ENCODE measurements at regions not wholly inside any gene's neighbourhood (a gene's known extent, or its start where the extent isn't known, plus 50 kb on each side); places are given as distances from the start of the nearest gene placed in this dataset.
A peak's percentile ranks its signal among the peaks of the same experiment; 100 is the strongest.

- FAIRE-seq (no peak), DNase-seq (ENCODE audit: low read depth) (no peak)
- no peaks in the 10 kb centered on the region for H3K36me3 ChIP-seq (ENCODE audit: control insufficient read depth, insufficient read depth, low read length)
- TF ChIP-seq, protein P1, sequence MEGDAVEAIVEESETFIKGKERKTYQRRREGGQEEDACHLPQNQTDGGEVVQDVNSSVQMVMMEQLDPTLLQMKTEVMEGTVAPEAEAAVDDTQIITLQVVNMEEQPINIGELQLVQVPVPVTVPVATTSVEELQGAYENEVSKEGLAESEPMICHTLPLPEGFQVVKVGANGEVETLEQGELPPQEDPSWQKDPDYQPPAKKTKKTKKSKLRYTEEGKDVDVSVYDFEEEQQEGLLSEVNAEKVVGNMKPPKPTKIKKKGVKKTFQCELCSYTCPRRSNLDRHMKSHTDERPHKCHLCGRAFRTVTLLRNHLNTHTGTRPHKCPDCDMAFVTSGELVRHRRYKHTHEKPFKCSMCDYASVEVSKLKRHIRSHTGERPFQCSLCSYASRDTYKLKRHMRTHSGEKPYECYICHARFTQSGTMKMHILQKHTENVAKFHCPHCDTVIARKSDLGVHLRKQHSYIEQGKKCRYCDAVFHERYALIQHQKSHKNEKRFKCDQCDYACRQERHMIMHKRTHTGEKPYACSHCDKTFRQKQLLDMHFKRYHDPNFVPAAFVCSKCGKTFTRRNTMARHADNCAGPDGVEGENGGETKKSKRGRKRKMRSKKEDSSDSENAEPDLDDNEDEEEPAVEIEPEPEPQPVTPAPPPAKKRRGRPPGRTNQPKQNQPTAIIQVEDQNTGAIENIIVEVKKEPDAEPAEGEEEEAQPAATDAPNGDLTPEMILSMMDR (IDR thresholded peaks at IDR 0.05; ENCODE audit: insufficient read depth, low read length, severe bottlenecking), result no peak
- H3K4me3 ChIP-seq (ENCODE audit: low read depth, low read length), result no peak overlapping the region
- no peaks in the 10 kb centered on the region for H3K27me3 ChIP-seq (ENCODE audit: control insufficient read depth, insufficient read depth, low read length)
Observed at GRCh38 chr15:87420017-87420416, 836.5 kb downstream of the NTRK3 start.

- DNase-seq (ENCODE audit: low read depth) (no peak), FAIRE-seq (no peak)
- no peak overlapping the region for H3K4me3 ChIP-seq (ENCODE audit: low read depth, low read length)
- TF ChIP-seq, protein P1 (IDR thresholded peaks at IDR 0.05; ENCODE audit: insufficient read depth, low read length, severe bottlenecking), result no peak
- H3K27me3 ChIP-seq (ENCODE audit: control insufficient read depth, insufficient read depth, low read length), result no peaks in the 10 kb centered on the region
- no peaks in the 10 kb centered on the region for H3K36me3 ChIP-seq (ENCODE audit: control insufficient read depth, insufficient read depth, low read length)
Observed at GRCh38 chr15:87419344-87419743, 837.2 kb downstream of the NTRK3 start.

GRCh38 chr15:87416591-87417257 is 839.8 kb downstream of the NTRK3 start:
- Histone ChIP-seq H3K36me3 (ENCODE audit: control insufficient read depth, insufficient read depth, low read length) (no peaks in the 10 kb centered on the region), H3K4me3 (ENCODE audit: low read depth, low read length) (no peak overlapping the region), H3K27me3 (ENCODE audit: control insufficient read depth, insufficient read depth, low read length) (no peaks in the 10 kb centered on the region)
- TF ChIP-seq, protein P1 (IDR thresholded peaks at IDR 0.05; ENCODE audit: insufficient read depth, low read length, severe bottlenecking), result no peak
- FAIRE-seq (no peak), DNase-seq (ENCODE audit: low read depth) (peak; percentile 10)

DNA sequence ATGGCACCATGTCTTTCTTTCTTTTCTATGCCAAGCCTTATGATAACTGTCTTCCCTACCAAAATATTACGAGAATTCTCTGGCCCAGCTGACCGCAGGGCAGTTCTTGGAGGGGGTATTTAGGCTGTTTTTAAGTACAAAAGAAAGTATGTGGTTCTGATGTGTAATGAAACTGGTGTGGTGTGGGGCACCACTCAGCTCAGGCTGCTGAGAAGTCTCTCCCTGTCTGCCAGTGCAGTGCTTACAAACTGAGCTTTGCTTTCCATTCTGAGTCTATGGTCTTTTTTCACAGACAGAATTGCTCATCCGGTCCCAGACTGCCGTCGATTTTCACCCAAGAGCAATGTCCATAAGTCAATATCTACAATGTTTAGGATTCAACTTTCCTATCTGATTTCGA is 847.6 kb downstream of the NTRK3 start:
- H3K36me3 ChIP-seq (ENCODE audit: control insufficient read depth, insufficient read depth, low read length), result no peaks in the 10 kb centered on the region
- no peaks in the 10 kb centered on the region for H3K27me3 ChIP-seq (ENCODE audit: control insufficient read depth, insufficient read depth, low read length)
- DNase-seq (ENCODE audit: low read depth) (no peak), FAIRE-seq (no peak)
- TF ChIP-seq, protein P1 (IDR thresholded peaks at IDR 0.05; ENCODE audit: insufficient read depth, low read length, severe bottlenecking), result no peak
- no peak overlapping the region for H3K4me3 ChIP-seq (ENCODE audit: low read depth, low read length)

DNA sequence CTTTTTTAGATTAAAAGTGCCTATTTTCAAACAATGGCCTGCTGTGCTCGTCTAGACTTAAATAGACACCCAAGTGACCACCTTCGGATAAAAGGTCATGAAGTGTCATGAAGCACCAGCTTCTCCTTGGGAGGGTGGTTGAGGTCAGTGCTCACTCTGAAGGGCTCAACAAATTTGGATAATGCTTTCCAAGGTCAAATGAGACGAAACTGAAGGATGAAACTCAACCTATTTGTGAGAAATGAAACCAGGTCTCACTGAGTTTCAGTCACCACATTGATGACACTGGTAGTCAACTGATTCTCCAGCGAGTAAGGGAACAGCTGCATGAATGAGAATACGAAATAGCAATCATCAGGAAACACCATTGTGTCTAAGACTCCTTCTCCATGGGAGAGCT is 852.6 kb downstream of the NTRK3 start:
- TF ChIP-seq, protein P1 (IDR thresholded peaks at IDR 0.05; ENCODE audit: insufficient read depth, low read length, severe bottlenecking), result no peak
- H3K4me3 ChIP-seq (ENCODE audit: low read depth, low read length), result no peak overlapping the region
- DNase-seq (ENCODE audit: low read depth), result no peak
- H3K27me3 ChIP-seq (ENCODE audit: control insufficient read depth, insufficient read depth, low read length), result no peaks in the 10 kb centered on the region
- FAIRE-seq, result no peak
- H3K36me3 ChIP-seq (ENCODE audit: control insufficient read depth, insufficient read depth, low read length), result no peaks in the 10 kb centered on the region

DNA sequence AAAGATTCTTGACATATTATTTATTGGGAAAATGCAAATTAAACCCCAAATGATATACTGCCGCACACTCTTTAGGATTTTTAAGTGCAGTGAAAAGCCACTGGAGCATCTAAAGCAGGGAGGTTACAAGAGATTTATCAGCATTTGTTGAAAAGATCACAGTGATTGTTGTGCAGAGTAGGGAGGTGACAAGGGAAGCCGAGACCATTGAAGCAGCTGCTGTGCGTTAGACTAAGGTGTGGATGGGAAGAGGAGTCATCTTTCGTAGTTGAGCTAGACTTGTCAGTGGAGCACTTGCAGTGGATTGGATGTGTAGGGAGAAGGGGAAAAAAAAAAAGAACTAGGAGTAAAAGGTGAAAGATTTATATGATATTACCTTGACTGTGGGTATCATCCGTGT is 854.6 kb downstream of the NTRK3 start:
- DNase-seq (ENCODE audit: low read depth) (no peak), FAIRE-seq (no peak)
- H3K36me3 ChIP-seq (ENCODE audit: control insufficient read depth, insufficient read depth, low read length), result no peaks in the 10 kb centered on the region
- no peak overlapping the region for H3K4me3 ChIP-seq (ENCODE audit: low read depth, low read length)
- TF ChIP-seq, protein P1 (IDR thresholded peaks at IDR 0.05; ENCODE audit: insufficient read depth, low read length, severe bottlenecking), result no peak
- H3K27me3 ChIP-seq (ENCODE audit: control insufficient read depth, insufficient read depth, low read length), result no peaks in the 10 kb centered on the region

All from bronchial epithelial cell (primary cell).